HL-60 (cell line): ENCODE measurements at regions not wholly inside any gene's neighbourhood (a gene's known extent, or its start where the extent isn't known, plus 50 kb on each side); places are given as distances from the start of the nearest gene placed in this dataset.

Experiments
- DNase-seq, 2 experiments: peaks; one replicate each; pipeline ENCODE4 v3.0.0-alpha.2; 2010 to 2020; ENCODE audit warnings: low read depth in 1 of 2, low spot score in 1 of 2
- H3K27ac ChIP-seq: fragments of 250-450 bp; sonication (Bioruptor Pico); replicated peaks from 2 replicates; pipeline ENCODE4 v1.5.1; 2020; ENCODE audit warnings: mild to moderate bottlenecking, moderate library complexity
- H3K27me3 ChIP-seq: fragments of 250-450 bp; sonication (Bioruptor Pico); 2 replicates; pipeline ENCODE4 v1.5.1; 2021; ENCODE audit warnings: mild to moderate bottlenecking, moderate library complexity; ENCODE audit not compliant: insufficient read depth, poor library complexity, severe bottlenecking
- H3K4me3 ChIP-seq: replicated peaks from 2 replicates; pipeline ENCODE4 v1.5.1; 2011; ENCODE audit warnings: mild to moderate bottlenecking, control low read depth, low read length; ENCODE audit not compliant: insufficient read depth
- CTCF ChIP-seq: IDR thresholded peaks from one replicate; pipeline ENCODE4 v1.5.1; 2011; ENCODE audit warnings: low read length, control low read depth, inconsistent platforms; ENCODE audit not compliant: insufficient read depth
- GABPA ChIP-seq: IDR thresholded peaks from 2 replicates; pipeline ENCODE4 v1.6.1; 2012; ENCODE audit warnings: low read depth
- POLR2AphosphoS5 ChIP-seq: IDR thresholded peaks from 2 replicates; pipeline ENCODE4 v1.6.1; 2012; ENCODE audit warnings: low read depth
- REST ChIP-seq: IDR thresholded peaks from 2 replicates; pipeline ENCODE4 v1.6.1; 2012; ENCODE audit warnings: low read depth; ENCODE audit not compliant: insufficient replicate concordance
- SPI1 ChIP-seq: IDR thresholded peaks from 2 replicates; pipeline ENCODE4 v1.6.1; 2012; ENCODE audit warnings: low read depth, mild to moderate bottlenecking, borderline replicate concordance

- no peaks in the 10 kb centered on the region for H3K27me3 ChIP-seq
- TF ChIP-seq REST (no peak), POLR2AphosphoS5 (no peak), SPI1 (no peak), GABPA (no peak), CTCF (no peak)
- no peak overlapping the region for H3K4me3 ChIP-seq
- no peak for DNase-seq
- H3K27ac ChIP-seq, result no peak overlapping the region
Observed at GRCh38 chr1:118272884-118273283, 87.9 kb upstream of the SPAG17 start.

- DNase-seq, result no peak
- Histone ChIP-seq H3K27me3 (no peaks in the 10 kb centered on the region), H3K27ac (no peak overlapping the region), H3K4me3 (no peak overlapping the region)
- no peak for TF ChIP-seq POLR2AphosphoS5
- TF ChIP-seq REST, result no peak
- no peak for TF ChIP-seq SPI1
- TF ChIP-seq GABPA, result no peak
Observed at GRCh38 chr1:118271883-118272282, 86.9 kb upstream of the SPAG17 start.

GRCh38 chr1:118269598-118269997 lies 84.6 kb upstream of the SPAG17 start:
- H3K27ac ChIP-seq, result no peak overlapping the region
- no peaks in the 10 kb centered on the region for H3K27me3 ChIP-seq
- H3K4me3 ChIP-seq, result no peak overlapping the region
- TF ChIP-seq SPI1 (no peak), CTCF (no peak), REST (no peak), GABPA (no peak), POLR2AphosphoS5 (no peak)
- DNase-seq, result no peak

GRCh38 chr1:118266436-118266835 lies 81.4 kb upstream of the SPAG17 start:
- Histone ChIP-seq H3K27me3 (no peaks in the 10 kb centered on the region), H3K27ac (no peak overlapping the region), H3K4me3 (no peak overlapping the region)
- no peak for DNase-seq
- TF ChIP-seq POLR2AphosphoS5 (no peak), CTCF (no peak), SPI1 (no peak), REST (no peak), GABPA (no peak)
